GM12878 (cell line): ENCODE measurements at regions not wholly inside any gene's neighbourhood (a gene's known extent, or its start where the extent isn't known, plus 50 kb on each side); places are given as distances from the start of the nearest gene placed in this dataset.
"Not testable (repeated sequence)": the region's sequence is repeated elsewhere in the genome, so short reads cannot be mapped to it uniquely, and the experiment has no call there.

Experiments
- ATAC-seq: fragments of 200-7000 bp; cut with Tn5 transposase; 3 replicates; pipeline ENCODE4 v1.9.1; 2020; ENCODE audit warnings: mild to moderate bottlenecking, moderate library complexity
- BruUV-seq: library from RNA; stranded (reverse); fragments of 400-500 nt; replicated peaks from 2 replicates; lab custom pipeline; 2021; lab: Mats Ljungman, UMichigan
- CTCF ChIA-PET: fragments of 300-600 bp; sonication (Branson Sonifier 250); formaldehyde crosslinking; extraction: SDS; loops from one replicate; lab custom pipeline; 2021; ENCODE audit warnings: inconsistent platforms; lab: Yijun Ruan, JAX
- POLR2A ChIA-PET: fragments of 350-600 bp; formaldehyde crosslinking; extraction: SDS; loops from one replicate; lab custom pipeline; 2021; ENCODE audit warnings: inconsistent platforms; lab: Charles Lee
- RAD21 ChIA-PET: fragments of 300-600 bp; sonication (Branson Sonifier 250); formaldehyde crosslinking; loops from one replicate; lab custom pipeline; 2023; ENCODE audit warnings: antibody characterized with exemption; ENCODE audit not compliant: unreplicated experiment; lab: Charles Lee
- SMC1A ChIA-PET: fragments of 300-600 bp; sonication (Branson Sonifier 250); formaldehyde crosslinking; loops from one replicate; lab custom pipeline; 2023; ENCODE audit not compliant: unreplicated experiment, uncharacterized antibody; lab: Charles Lee
- DNase-seq: peaks from one replicate; pipeline ENCODE4 v3.0.0-alpha.2; 2011; ENCODE audit warnings: low read depth, low spot score
- FAIRE-seq: peaks from 3 replicates; lab custom pipeline; 2011; peaks lifted over from hg19 to GRCh38; lab: Jason Lieb, UNC
- H2AFZ ChIP-seq: 2 replicates; pipeline ENCODE4 v1.6.0; 2011; ENCODE audit warnings: low read depth, low read length, control low read depth; ENCODE audit not compliant: control insufficient read depth
- H3K27ac ChIP-seq: 2 replicates; pipeline ENCODE4 v1.5.1; 2011; ENCODE audit warnings: control low read depth; ENCODE audit not compliant: control insufficient read depth, insufficient read depth
- H3K27me3 ChIP-seq, 2 experiments: replicated peaks in 1 of 2; 2 replicates each; pipeline versions ENCODE4 v1.6.0 to v1.6.1; 2011; ENCODE audit warnings: low read length in 1 of 2; ENCODE audit not compliant: control insufficient read depth in 2 of 2, insufficient read depth in 2 of 2
- H3K36me3 ChIP-seq, 2 experiments: 2 replicates each; pipeline ENCODE4 v1.5.1; 2011; ENCODE audit warnings: low read length in 1 of 2; ENCODE audit not compliant: control insufficient read depth in 2 of 2, insufficient read depth in 2 of 2
- H3K4me1 ChIP-seq: 2 replicates; pipeline ENCODE4 v1.6.1; 2011; ENCODE audit warnings: mild to moderate bottlenecking, low read length, moderate library complexity, mixed read lengths; ENCODE audit not compliant: control insufficient read depth, insufficient read depth
- H3K4me2 ChIP-seq: 2 replicates; pipeline ENCODE4 v1.6.0; 2011; ENCODE audit warnings: control low read depth; ENCODE audit not compliant: control insufficient read depth, insufficient read depth
- H3K4me3 ChIP-seq: fragments of 200-600 bp; sonication (generic); 2 replicates; pipeline ENCODE4 v1.5.1; 2016
- H3K79me2 ChIP-seq: 2 replicates; pipeline ENCODE4 v1.6.0; 2011; ENCODE audit warnings: low read length; ENCODE audit not compliant: control insufficient read depth, insufficient read depth
- H3K9ac ChIP-seq: 2 replicates; pipeline ENCODE4 v1.8.0; 2011; ENCODE audit warnings: low read length, control low read depth, mixed read lengths; ENCODE audit not compliant: control insufficient read depth, insufficient read depth
- H3K9me3 ChIP-seq: replicated peaks from 3 replicates; pipeline ENCODE4 v1.5.1; 2011; ENCODE audit warnings: mild to moderate bottlenecking, low read length; ENCODE audit not compliant: control insufficient read depth, insufficient read depth
- H4K20me1 ChIP-seq: 2 replicates; pipeline ENCODE4 v1.6.0; 2011; ENCODE audit not compliant: control insufficient read depth, insufficient read depth
- CREB1 ChIP-seq: IDR thresholded peaks from 2 replicates; pipeline ENCODE4 v1.6.1; 2012; ENCODE audit warnings: low read depth, mild to moderate bottlenecking, inconsistent platforms
- FOXK2 ChIP-seq: fragments of 450-650 bp; IDR thresholded peaks from 2 replicates; pipeline ENCODE4 v1.6.1; 2017; ENCODE audit warnings: mild to moderate bottlenecking, moderate library complexity
- RAD51 ChIP-seq: fragments of 450-650 bp; IDR thresholded peaks from 2 replicates; pipeline ENCODE4 v1.6.1; 2016; ENCODE audit warnings: moderate library complexity, mild to moderate bottlenecking, inconsistent platforms
- ZNF217 ChIP-seq: fragments of 450-650 bp; IDR thresholded peaks from 2 replicates; pipeline ENCODE4 v1.6.1; 2017; ENCODE audit warnings: antibody characterized with exemption, mild to moderate bottlenecking
- WGBS: methylation state at CpG from one replicate; pipeline ENCODE4 v1.1.6; 2016; ENCODE audit warnings: low lambda C conversion rate; ENCODE audit not compliant: insufficient replicate concordance, insufficient coverage; ENCODE audit errors: missing lambda C conversion rate; 5-methylcytosine and 5-hydroxymethylcytosine counted together
- in situ Hi-C: fragments of 300-500 bp; cut with MboI; formaldehyde crosslinking; loops from 9 replicates; pipeline ENCODE4 v1.14.3; 2018; ENCODE audit warnings: mixed read lengths
- intact Hi-C: fragments of 100-400 bp; cut with micrococcal nuclease; formaldehyde crosslinking; loops from one replicate; pipeline ENCODE4 v1.14.2; 2022; ENCODE audit not compliant: unreplicated experiment
- TF ChIP-seq, protein P1 (sequence below), 3 experiments: IDR thresholded peaks in 2 of 3; conservative IDR thresholded peaks in 1 of 3; 2 replicates each; pipeline ENCODE4 v1.5.1; 2011; ENCODE audit warnings: low read depth in 3 of 3, low read length in 3 of 3, mild to moderate bottlenecking in 3 of 3, control low read depth in 2 of 3, moderate library complexity in 2 of 3, inconsistent platforms in 1 of 3, mixed read lengths in 1 of 3; ENCODE audit not compliant: control insufficient read depth in 2 of 3, insufficient read depth in 1 of 3; ENCODE audit errors: extremely low read depth in 1 of 3

DNA sequence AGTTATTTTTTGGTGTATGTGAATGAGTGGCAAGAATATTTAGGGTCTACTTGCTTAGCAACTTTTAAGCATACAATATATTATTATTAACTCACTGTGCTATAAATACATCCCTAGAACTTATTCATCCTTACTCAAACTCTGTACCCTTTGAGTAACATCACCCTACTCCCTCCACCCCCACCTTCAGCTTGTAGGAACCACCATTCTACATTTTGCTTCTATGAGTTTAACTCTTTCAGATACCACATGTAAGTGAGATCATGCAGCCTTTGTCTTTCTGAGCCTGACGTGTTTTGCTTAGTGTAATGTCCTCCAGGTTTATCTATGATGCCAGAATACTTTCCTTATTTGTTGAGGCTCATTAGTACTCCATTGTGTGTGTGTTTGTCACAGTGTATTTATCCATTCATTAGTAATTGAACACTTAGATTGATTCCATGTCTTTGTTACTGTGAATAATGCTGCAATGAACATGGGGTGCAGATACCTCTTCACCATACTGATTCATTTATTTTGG is 526.9 kb downstream of the PYDC2 start:
- TF ChIP-seq, protein P1, sequence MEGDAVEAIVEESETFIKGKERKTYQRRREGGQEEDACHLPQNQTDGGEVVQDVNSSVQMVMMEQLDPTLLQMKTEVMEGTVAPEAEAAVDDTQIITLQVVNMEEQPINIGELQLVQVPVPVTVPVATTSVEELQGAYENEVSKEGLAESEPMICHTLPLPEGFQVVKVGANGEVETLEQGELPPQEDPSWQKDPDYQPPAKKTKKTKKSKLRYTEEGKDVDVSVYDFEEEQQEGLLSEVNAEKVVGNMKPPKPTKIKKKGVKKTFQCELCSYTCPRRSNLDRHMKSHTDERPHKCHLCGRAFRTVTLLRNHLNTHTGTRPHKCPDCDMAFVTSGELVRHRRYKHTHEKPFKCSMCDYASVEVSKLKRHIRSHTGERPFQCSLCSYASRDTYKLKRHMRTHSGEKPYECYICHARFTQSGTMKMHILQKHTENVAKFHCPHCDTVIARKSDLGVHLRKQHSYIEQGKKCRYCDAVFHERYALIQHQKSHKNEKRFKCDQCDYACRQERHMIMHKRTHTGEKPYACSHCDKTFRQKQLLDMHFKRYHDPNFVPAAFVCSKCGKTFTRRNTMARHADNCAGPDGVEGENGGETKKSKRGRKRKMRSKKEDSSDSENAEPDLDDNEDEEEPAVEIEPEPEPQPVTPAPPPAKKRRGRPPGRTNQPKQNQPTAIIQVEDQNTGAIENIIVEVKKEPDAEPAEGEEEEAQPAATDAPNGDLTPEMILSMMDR (IDR thresholded peaks at IDR 0.05 in 2 of 3, conservative IDR thresholded peaks at IDR 0.05 in 1 of 3; ENCODE audit: control insufficient read depth in 2 of 3, extremely low read depth in 1 of 3, insufficient read depth in 1 of 3, low read depth in 3 of 3, low read length in 3 of 3): no peak
- TF ChIP-seq ZNF217 (no peak), CREB1 (no peak), FOXK2 (no peak), RAD51 (no peak)
- Histone ChIP-seq H3K4me2 (no peak overlapping the region), H3K9me3 (no peaks in the 10 kb centered on the region; the same call in 2 of the 3 replicates), H3K36me3 (no peaks in the 10 kb centered on the region), H4K20me1 (no peaks in the 10 kb centered on the region), H3K4me3 (no peak overlapping the region), H2AFZ (no peak overlapping the region), H3K27ac (no peak overlapping the region), H3K27me3 (no peaks in the 10 kb centered on the region), H3K4me1 (no peaks in the 10 kb centered on the region), H3K79me2 (no peaks in the 10 kb centered on the region), H3K9ac (no peak overlapping the region)
- FAIRE-seq (no peak), ATAC-seq (no peak), DNase-seq (no peak)
- intact Hi-C loops (no loop called here), in situ Hi-C loops (no loop called here)
- BruUV-seq: no TSS peak
- ChIA-PET POLR2A (no interaction called here), CTCF (interaction anchor here (1.3 kb wide), 1 partner anchor 10 kb away, joined by 3 read pairs; no protein-coding TSS in a partner anchor), RAD21 (no interaction called here), SMC1A (no interaction called here)
- 5% methylated on average over 1 of the region's 1 CpG for WGBS

DNA sequence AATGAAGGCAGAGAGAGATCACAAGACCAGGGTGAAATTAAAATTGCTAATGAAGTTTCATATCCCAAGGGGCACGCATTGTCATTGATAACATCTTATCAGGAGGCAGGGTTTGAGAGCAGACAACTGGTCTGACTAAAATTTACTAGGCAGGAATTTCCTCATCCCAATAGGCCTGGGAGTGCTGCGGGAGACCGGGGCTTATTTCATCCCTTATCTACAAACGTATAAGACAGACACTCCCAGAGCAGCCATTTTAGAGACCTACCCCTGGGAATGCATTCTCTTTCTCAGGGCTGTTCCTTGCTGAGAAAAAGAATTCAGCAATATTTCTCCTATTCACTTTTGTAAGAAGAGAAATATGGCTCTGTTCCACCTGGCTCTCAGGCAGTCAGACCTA is 533.0 kb downstream of the PYDC2 start:
- H3K9ac ChIP-seq, H3K36me3 ChIP-seq, DNase-seq, H3K9me3 ChIP-seq, H3K4me1 ChIP-seq, intact Hi-C loops, H3K4me3 ChIP-seq, ATAC-seq, H3K27ac ChIP-seq, CTCF ChIA-PET, BruUV-seq, H3K27me3 ChIP-seq, H4K20me1 ChIP-seq, RAD21 ChIA-PET, in situ Hi-C loops, POLR2A ChIA-PET, H3K79me2 ChIP-seq, H2AFZ ChIP-seq, H3K4me2 ChIP-seq, FAIRE-seq: not testable (repeated sequence)
- WGBS: 67% methylated on average over 4 of the region's 4 CpGs
- SMC1A ChIA-PET: interaction anchor here (1.1 kb wide), 1 partner anchor 177 kb away, joined by 3 read pairs; no protein-coding TSS in a partner anchor
